Pancreas (tissue), 10 donors: ENCODE measurements at regions not wholly inside any gene's neighbourhood (a gene's known extent, or its start where the extent isn't known, plus 50 kb on each side); places are given as distances from the start of the nearest gene placed in this dataset.

Source experiments
- ATAC-seq, 4 donors: fragments of 200-7000 bp; cut with Tn5 transposase; one replicate each; pipeline versions ENCODE4 v1.8.0 to v1.9.1; 2020; ENCODE audit warnings: mild to moderate bottlenecking in 4 of 4, moderate library complexity in 4 of 4
- DNase-seq, 6 donors: peaks; one replicate each; pipeline ENCODE4 v3.0.0-alpha.2; 2020
- FAIRE-seq: peaks from 2 replicates; lab custom pipeline; 2012; peaks lifted over from hg19 to GRCh38; lab: Jason Lieb, UNC
- H3K27ac ChIP-seq, 4 donors: fragments of 200-600 bp; sonication (generic); 1 replicate in 3 of 4; 2 replicates in 1 of 4; pipeline versions ENCODE4 v1.5.0 to v1.8.0; 2020
- H3K27me3 ChIP-seq, 4 donors: fragments of 200-600 bp; one replicate each; pipeline ENCODE4 v1.8.0; 2021
- H3K36me3 ChIP-seq, 3 donors: fragments of 200-600 bp; sonication (generic) in 1 of 3; one replicate each; pipeline versions ENCODE4 v1.5.0 to v1.8.0; 2020 to 2021
- H3K4me1 ChIP-seq, 3 donors: fragments of 200-600 bp; one replicate each; pipeline ENCODE4 v1.8.0; 2021
- H3K4me3 ChIP-seq, 4 donors: fragments of 200-600 bp; sonication (generic) in 2 of 4; one replicate each; pipeline versions ENCODE4 v1.5.0 to v1.8.0; 2020 to 2021
- H3K9me3 ChIP-seq, 4 donors: fragments of 200-600 bp; one replicate each; pipeline ENCODE4 v1.8.0; 2021
- WGBS, 2 donors: extraction: QIAGEN DNeasy Blood & Tissue Kit; methylation state at CpG; one replicate each; pipeline ENCODE4 v1.1.7; 2013; 5-methylcytosine and 5-hydroxymethylcytosine counted together
- intact Hi-C, 3 donors: fragments of 100-400 bp; cut with DNase I; formaldehyde crosslinking; loops; one replicate each; pipeline versions ENCODE4 v1.11.1 to v1.14.2; 2022
- TF ChIP-seq, protein P1 (sequence below), 4 donors: fragments of 200-600 bp; sonication (generic) in 3 of 4; IDR thresholded peaks; one replicate each; pipeline versions ENCODE4 v1.5.0 to v1.8.0; 2021; ENCODE audit warnings: antibody characterized with exemption in 4 of 4
- donor health status: healthy with polysubstance abuse.
- donor health status: DM: no; HTN: no; CAD: no; lungs with moderate emphysema.
- donor health status: DM: no; HTN: no; CAD: no.
- donor health status: control.
- donor health status: control.
- donor health status: Bipolar disorder and iron deficiency.
- donor health status: DM: yes; HTN: yes; CAD: no.
- donor health status: DM: no; HTN: no; CAD: no.
- donor health status: DM: no; HTN: no; CAD: no.
- donor health status: DM: yes; HTN: yes; CAD: no.

DNA sequence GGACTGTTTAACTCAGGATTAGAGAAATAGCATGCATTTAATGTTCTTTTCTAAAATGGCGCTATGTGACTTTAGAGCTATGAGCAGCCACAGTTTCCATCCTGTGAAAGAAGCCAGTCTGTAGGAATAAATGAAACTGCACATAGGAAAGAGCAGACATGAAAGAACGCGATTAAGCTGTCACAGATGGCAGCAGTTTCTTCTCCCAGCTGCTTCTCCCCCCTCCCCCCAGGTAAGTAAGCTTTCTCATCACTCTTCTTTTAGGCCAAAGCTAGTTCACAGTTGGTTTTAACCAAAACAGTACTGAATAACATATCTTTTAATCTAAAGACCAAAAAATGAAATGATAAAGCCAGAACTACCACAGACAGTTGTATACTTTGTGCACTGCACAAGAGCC is 266.4 kb downstream of the KCNA4 start:
- no peaks in the 10 kb centered on the region for H3K27me3 ChIP-seq
- TF ChIP-seq, protein P1, sequence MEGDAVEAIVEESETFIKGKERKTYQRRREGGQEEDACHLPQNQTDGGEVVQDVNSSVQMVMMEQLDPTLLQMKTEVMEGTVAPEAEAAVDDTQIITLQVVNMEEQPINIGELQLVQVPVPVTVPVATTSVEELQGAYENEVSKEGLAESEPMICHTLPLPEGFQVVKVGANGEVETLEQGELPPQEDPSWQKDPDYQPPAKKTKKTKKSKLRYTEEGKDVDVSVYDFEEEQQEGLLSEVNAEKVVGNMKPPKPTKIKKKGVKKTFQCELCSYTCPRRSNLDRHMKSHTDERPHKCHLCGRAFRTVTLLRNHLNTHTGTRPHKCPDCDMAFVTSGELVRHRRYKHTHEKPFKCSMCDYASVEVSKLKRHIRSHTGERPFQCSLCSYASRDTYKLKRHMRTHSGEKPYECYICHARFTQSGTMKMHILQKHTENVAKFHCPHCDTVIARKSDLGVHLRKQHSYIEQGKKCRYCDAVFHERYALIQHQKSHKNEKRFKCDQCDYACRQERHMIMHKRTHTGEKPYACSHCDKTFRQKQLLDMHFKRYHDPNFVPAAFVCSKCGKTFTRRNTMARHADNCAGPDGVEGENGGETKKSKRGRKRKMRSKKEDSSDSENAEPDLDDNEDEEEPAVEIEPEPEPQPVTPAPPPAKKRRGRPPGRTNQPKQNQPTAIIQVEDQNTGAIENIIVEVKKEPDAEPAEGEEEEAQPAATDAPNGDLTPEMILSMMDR (IDR thresholded peaks at IDR 0.05): no peak
- H3K36me3 ChIP-seq: no peaks in the 10 kb centered on the region
- H3K9me3 ChIP-seq: no peaks in the 10 kb centered on the region
- intact Hi-C loops: no loop called here
- ATAC-seq: no peak
- no peaks in the 10 kb centered on the region for H3K4me1 ChIP-seq
- WGBS, 2 donors: 63 to 70% methylated on average over 3 of the region's 3 CpGs
- no peak for DNase-seq
- FAIRE-seq: no peak
- H3K4me3 ChIP-seq: no peak overlapping the region
- no peak overlapping the region for H3K27ac ChIP-seq

DNA sequence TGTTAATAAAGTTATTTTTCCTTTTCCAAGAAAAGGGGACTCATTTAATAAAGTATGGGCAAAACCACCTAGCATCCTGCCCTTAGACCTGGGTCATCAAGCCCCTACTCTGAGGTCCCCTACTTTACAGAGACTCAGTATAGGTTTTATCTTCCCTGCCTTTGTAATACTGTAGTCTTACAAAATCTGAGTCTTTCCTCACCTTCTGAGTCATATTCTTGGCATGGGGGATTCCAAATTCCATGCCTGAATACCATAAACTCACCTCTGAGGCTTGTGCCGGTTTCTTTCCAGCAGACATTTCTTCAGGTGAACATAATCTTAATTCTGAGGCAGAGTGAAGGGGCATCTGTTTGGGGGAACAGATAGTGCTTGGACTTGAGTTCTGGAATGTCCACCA is 282.5 kb downstream of the KCNA4 start:
- DNase-seq: no peak
- H3K4me3 ChIP-seq: no peak overlapping the region
- TF ChIP-seq, protein P1 (IDR thresholded peaks at IDR 0.05): no peak
- no peaks in the 10 kb centered on the region for H3K27me3 ChIP-seq
- H3K9me3 ChIP-seq: no peaks in the 10 kb centered on the region
- intact Hi-C loops: no loop called here
- no peak for FAIRE-seq
- 38 to 54% methylated on average over 1 of the region's 1 CpG for WGBS, 2 donors
- H3K4me1 ChIP-seq: no peaks in the 10 kb centered on the region
- H3K36me3 ChIP-seq: no peaks in the 10 kb centered on the region
- ATAC-seq: no peak
- H3K27ac ChIP-seq: no peak overlapping the region

DNA sequence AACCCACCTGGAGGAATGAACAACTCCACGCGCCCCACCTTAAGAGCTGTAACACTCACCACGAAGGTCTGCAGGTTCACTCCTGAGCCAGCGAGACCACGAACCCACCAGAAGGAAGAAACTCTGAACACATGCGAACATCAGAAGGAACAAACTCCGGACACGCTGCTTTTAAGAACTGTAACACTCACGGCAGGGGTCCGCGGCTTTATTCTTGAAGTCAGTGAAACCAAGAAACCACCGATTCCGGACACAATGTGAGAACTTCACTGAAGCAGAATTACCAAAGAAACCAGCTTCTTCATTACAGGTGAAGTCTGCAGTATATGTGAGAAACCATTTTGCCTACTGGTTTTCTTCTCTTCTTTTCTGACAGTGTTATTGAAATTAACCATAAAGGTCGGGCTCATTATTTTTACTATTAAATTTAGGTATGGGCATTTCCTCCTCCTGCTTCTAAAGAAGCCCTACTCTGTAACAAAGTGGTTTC is 303.0 kb downstream of the KCNA4 start:
- 77 to 91% methylated on average over 14 of the region's 14 CpGs for WGBS, 2 donors
- ATAC-seq (no peak), DNase-seq (no peak), FAIRE-seq (no peak)
- no peaks in the 10 kb centered on the region for H3K36me3 ChIP-seq
- no peak overlapping the region for H3K4me3 ChIP-seq
- H3K9me3 ChIP-seq: no peaks in the 10 kb centered on the region
- no peaks in the 10 kb centered on the region for H3K27me3 ChIP-seq
- no peaks in the 10 kb centered on the region for H3K4me1 ChIP-seq
- TF ChIP-seq, protein P1 (IDR thresholded peaks at IDR 0.05): no peak
- intact Hi-C loops: no loop called here
- no peak overlapping the region for H3K27ac ChIP-seq

DNA sequence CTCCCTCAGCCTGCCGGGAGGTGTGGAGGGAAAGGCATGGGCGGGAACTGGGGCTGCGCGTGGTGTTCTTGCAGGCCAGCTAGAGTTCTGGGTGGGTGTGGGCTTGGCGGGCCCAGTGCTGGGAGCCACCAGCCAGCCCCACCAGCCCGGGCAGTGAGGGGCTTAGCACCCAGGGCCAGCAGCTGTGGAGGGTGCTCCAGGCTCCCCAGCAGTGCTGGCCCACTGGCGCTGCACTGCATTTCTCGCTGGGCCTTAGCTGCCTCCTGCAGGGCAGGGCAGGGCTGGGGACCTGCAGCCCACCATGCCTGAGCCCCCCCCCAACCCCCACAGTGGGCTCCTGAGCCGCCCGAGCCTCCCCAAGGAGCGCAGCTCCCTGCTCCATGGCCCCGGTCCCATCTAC is 304.2 kb downstream of the KCNA4 start:
- H3K27me3 ChIP-seq: no peaks in the 10 kb centered on the region

DNA sequence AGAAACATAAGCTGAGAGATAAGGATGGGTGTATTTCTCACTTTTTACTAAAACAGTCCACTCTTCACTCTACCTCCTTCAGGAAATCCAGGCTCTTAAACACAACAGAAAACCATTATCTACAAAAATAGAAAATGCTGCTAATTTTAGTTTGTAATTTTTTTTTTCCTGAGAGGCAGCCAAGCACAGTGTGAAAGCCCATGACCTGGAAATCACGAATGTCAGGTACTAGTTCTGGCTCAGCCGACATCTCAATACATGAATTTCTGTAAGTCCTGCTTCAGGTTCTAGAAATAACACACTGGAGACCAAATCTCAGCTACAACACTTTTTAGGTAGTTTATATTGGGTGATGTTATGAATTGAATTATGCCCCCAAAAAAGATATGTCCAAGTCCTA is 308.9 kb downstream of the KCNA4 start:
- TF ChIP-seq, protein P1 (IDR thresholded peaks at IDR 0.05): no peak
- WGBS, 2 donors: 27 to 36% methylated on average over 2 of the region's 2 CpGs
- intact Hi-C loops: no loop called here
- Histone ChIP-seq H3K4me1 (no peaks in the 10 kb centered on the region), H3K9me3 (no peaks in the 10 kb centered on the region), H3K27ac (no peak overlapping the region), H3K4me3 (no peak overlapping the region), H3K27me3 (no peaks in the 10 kb centered on the region), H3K36me3 (no peaks in the 10 kb centered on the region)
- no peak for FAIRE-seq
- no peak for DNase-seq
- no peak for ATAC-seq

More for the DNA sequence above, 304.2 kb downstream of the KCNA4 start:
- ATAC-seq (no peak), DNase-seq (peak in 1 of 6 donors; percentile 45), FAIRE-seq (no peak)
- H3K27ac ChIP-seq: no peak overlapping the region
- H3K4me1 ChIP-seq: no peaks in the 10 kb centered on the region
- intact Hi-C loops: no loop called here
- H3K9me3 ChIP-seq: no peaks in the 10 kb centered on the region
- H3K36me3 ChIP-seq: no peaks in the 10 kb centered on the region
- 81 to 87% methylated on average over 11 to 12 of the region's 12 CpGs for WGBS, 2 donors
- H3K4me3 ChIP-seq: no peak overlapping the region
- TF ChIP-seq, protein P1 (IDR thresholded peaks at IDR 0.05): no peak
